Neuronal stem cell (in vitro differentiated cells): ENCODE measurements at regions not wholly inside any gene's neighbourhood (a gene's known extent, or its start where the extent isn't known, plus 50 kb on each side); places are given as distances from the start of the nearest gene placed in this dataset.

Source experiments
- DNase-seq: peaks from one replicate; pipeline ENCODE4 v3.0.0-alpha.2; 2013; ENCODE audit warnings: low spot score
- H2AFZ ChIP-seq: one replicate; pipeline ENCODE4 v1.6.1; 2013; ENCODE audit warnings: mild to moderate bottlenecking, low read length, inconsistent platforms
- H2AK5ac ChIP-seq: 2 replicates; pipeline ENCODE4 v1.6.1; 2013; ENCODE audit warnings: low read depth, mild to moderate bottlenecking, inconsistent platforms, low read length, moderate library complexity, mixed read lengths
- H2BK120ac ChIP-seq: 2 replicates; pipeline ENCODE4 v1.6.1; 2013; ENCODE audit warnings: low read depth, mild to moderate bottlenecking, inconsistent platforms, low read length, moderate library complexity, mixed read lengths
- H2BK12ac ChIP-seq: one replicate; pipeline ENCODE4 v1.6.1; 2013; ENCODE audit warnings: low read length, inconsistent platforms
- H2BK15ac ChIP-seq: 2 replicates; pipeline ENCODE4 v1.6.1; 2013; ENCODE audit warnings: mild to moderate bottlenecking, low read length, inconsistent platforms, mixed read lengths
- H2BK5ac ChIP-seq: one replicate; pipeline ENCODE4 v1.6.1; 2013; ENCODE audit warnings: inconsistent platforms, mild to moderate bottlenecking, low read length, moderate library complexity
- H3K14ac ChIP-seq: one replicate; pipeline ENCODE4 v1.6.1; 2013; ENCODE audit warnings: low read length, inconsistent platforms
- H3K18ac ChIP-seq: 2 replicates; pipeline ENCODE4 v1.6.1; 2013; ENCODE audit warnings: low read length, inconsistent platforms
- H3K23ac ChIP-seq: 2 replicates; pipeline ENCODE4 v1.6.1; 2013; ENCODE audit warnings: low read depth, mild to moderate bottlenecking, mixed read lengths, low read length, inconsistent platforms; ENCODE audit not compliant: poor library complexity
- H3K27ac ChIP-seq: replicated peaks from 3 replicates; pipeline ENCODE4 v1.5.1; 2013; ENCODE audit warnings: low read length, inconsistent platforms
- H3K27me3 ChIP-seq, 3 experiments: 2 replicates each; pipeline ENCODE4 v1.6.1; 2013; ENCODE audit warnings: low read length in 3 of 3, mild to moderate bottlenecking in 2 of 3, inconsistent platforms in 1 of 3, low read depth in 1 of 3, mixed read lengths in 1 of 3, moderate library complexity in 1 of 3; ENCODE audit not compliant: control insufficient read depth in 3 of 3, insufficient read depth in 3 of 3
- H3K36me3 ChIP-seq, 2 donors: replicated peaks in 1 of 2; 2 replicates each; pipeline ENCODE4 v1.6.1; 2013; ENCODE audit warnings: low read length in 2 of 2; ENCODE audit not compliant: control insufficient read depth in 2 of 2, insufficient read depth in 2 of 2
- H3K4ac ChIP-seq: 2 replicates; pipeline ENCODE4 v1.6.1; 2013; ENCODE audit warnings: inconsistent platforms, mild to moderate bottlenecking, low read length, moderate library complexity
- H3K4me1 ChIP-seq, 2 donors: 1 replicate in 1 of 2; 2 replicates in 1 of 2; pipeline ENCODE4 v1.6.1; 2013; ENCODE audit warnings: low read length in 2 of 2, low read depth in 1 of 2; ENCODE audit not compliant: control insufficient read depth in 2 of 2, insufficient read depth in 1 of 2
- H3K4me2 ChIP-seq: one replicate; pipeline ENCODE4 v1.6.1; 2013; ENCODE audit warnings: mild to moderate bottlenecking, low read length, inconsistent platforms; ENCODE audit not compliant: insufficient read depth, poor library complexity, severe bottlenecking
- H3K4me3 ChIP-seq, 2 donors: 2 replicates each; pipeline ENCODE4 v1.5.1; 2013; ENCODE audit warnings: low read length in 2 of 2, mild to moderate bottlenecking in 2 of 2, inconsistent platforms in 1 of 2, moderate library complexity in 1 of 2
- H3K79me1 ChIP-seq: one replicate; pipeline ENCODE4 v1.6.1; 2013; ENCODE audit warnings: low read depth, mild to moderate bottlenecking, inconsistent platforms, low read length, moderate library complexity
- H3K9ac ChIP-seq: one replicate; pipeline ENCODE4 v1.6.1; 2013; ENCODE audit warnings: mild to moderate bottlenecking, low read depth, low read length, inconsistent platforms; ENCODE audit not compliant: poor library complexity
- H3K9me3 ChIP-seq, 2 donors: replicated peaks in 1 of 2; 2 replicates each; pipeline versions ENCODE3 to v1.6.1; 2013; ENCODE audit warnings: low read length in 2 of 2, mild to moderate bottlenecking in 2 of 2, inconsistent platforms in 1 of 2, low read depth in 1 of 2, mixed read lengths in 1 of 2, moderate library complexity in 1 of 2; ENCODE audit not compliant: control insufficient read depth in 2 of 2, insufficient read depth in 1 of 2
- H4K8ac ChIP-seq: one replicate; pipeline ENCODE4 v1.6.1; 2013; ENCODE audit warnings: low read depth, mild to moderate bottlenecking, inconsistent platforms, low read length, moderate library complexity
- H4K91ac ChIP-seq: one replicate; pipeline ENCODE4 v1.6.1; 2013; ENCODE audit warnings: low read length, low read depth, mild to moderate bottlenecking, inconsistent platforms; ENCODE audit not compliant: poor library complexity
- WGBS, 2 donors: extraction: QIAGEN DNeasy Blood & Tissue Kit; methylation state at CpG; one replicate each; pipeline ENCODE4 v1.1.7; 2013; ENCODE audit warnings: missing lambda C conversion rate in 2 of 2, mixed read lengths in 1 of 2; ENCODE audit not compliant: insufficient read length in 2 of 2, insufficient replicate concordance in 1 of 2; ENCODE audit errors: extremely low coverage in 2 of 2; 5-methylcytosine and 5-hydroxymethylcytosine counted together

DNA sequence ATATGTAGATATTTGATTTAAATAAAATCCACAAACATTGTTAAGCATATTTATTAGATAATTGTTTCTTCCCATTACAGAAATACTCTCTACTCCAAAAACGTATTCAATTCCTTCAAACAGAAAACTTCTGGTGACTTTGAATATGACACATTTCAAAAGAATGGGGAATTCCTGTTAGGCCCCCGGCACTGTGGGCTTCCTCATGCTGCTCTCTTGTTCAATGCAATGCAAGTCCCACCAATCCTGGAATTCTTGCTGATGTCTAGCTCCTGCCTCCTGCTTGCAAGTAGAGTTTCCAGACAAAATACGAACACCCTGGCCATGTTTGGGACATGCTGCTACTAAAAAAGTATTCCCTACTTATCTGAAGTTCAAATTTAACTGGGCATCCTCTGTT, 544.1 kb downstream of the QKI start:
- Histone ChIP-seq H2AFZ (peak overlapping the region; percentile 47), H3K79me1 (no peaks in the 10 kb centered on the region), H2BK5ac (no peak overlapping the region), H3K9me3 (peaks cover 0 to 2% of the 10 kb centered on the region in 2 donors), H4K8ac (no peak overlapping the region), H3K4me3 (no peak overlapping the region), H2AK5ac (no peak overlapping the region), H3K27ac (no peak overlapping the region), H3K18ac (no peak overlapping the region), H3K4ac (no peak overlapping the region), H2BK12ac (no peak overlapping the region), H4K91ac (no peak overlapping the region), H3K9ac (no peak overlapping the region), H2BK15ac (no peak overlapping the region), H3K27me3 (no peaks in the 10 kb centered on the region), H3K14ac (no peak overlapping the region), H3K23ac (no peak overlapping the region), H3K4me2 (no peak overlapping the region), H3K4me1 (peaks cover 13 to 15% of the 10 kb centered on the region in 2 donors), H2BK120ac (no peak overlapping the region), H3K36me3 (no peaks in the 10 kb centered on the region)
- WGBS, 2 donors = no CpG with 5 or more reads among the region's 3 CpGs
- DNase-seq = no peak

DNA sequence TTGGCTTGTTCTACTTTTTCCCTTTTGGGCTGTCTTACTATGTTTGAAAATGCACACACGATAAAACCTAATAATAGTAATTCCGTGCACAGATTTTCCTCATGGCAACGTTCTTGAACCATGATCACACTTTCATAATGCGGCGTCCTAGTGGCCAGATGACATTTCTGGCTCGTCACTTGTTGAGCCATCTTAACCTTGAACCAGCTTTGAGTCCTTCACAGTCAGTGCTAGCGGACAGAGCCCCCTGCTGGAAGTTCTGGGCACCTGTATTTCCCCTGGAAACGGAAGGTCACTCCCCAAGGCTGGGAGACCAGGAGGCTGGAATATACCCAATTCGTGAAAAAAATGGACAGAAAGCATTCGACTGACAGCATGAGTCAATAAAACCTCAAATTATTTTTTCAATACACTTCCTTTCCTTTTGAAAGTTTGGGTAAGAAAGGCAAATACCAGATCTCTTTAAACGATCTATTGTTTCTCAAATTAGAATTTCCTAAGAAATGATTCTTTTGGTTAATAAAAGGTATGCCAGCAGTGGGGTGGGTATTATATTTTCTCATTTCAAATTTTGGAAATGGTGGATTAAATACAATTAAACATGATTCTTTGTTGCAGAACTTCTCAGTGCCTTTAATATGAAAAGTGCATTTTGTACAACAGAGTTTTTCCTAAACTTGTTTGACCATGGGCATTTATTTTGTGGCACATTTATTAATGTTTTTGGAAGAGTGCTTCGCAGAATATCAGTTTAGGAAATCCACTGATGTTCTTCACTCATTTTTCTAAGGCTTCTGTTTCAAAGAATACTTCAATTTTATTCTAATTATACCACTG, 542.3 kb downstream of the QKI start:
- H3K27me3 ChIP-seq = no peaks in the 10 kb centered on the region
- H3K9ac ChIP-seq = no peak overlapping the region
- H4K91ac ChIP-seq = no peak overlapping the region
- no peak overlapping the region for H3K4me3 ChIP-seq
- H4K8ac ChIP-seq = no peak overlapping the region
- peaks cover 13 to 18% of the 10 kb centered on the region in 2 donors for H3K4me1 ChIP-seq
- H3K9me3 ChIP-seq = peaks cover 2 to 6% of the 10 kb centered on the region in 2 donors
- no peak overlapping the region for H3K4me2 ChIP-seq
- no peak overlapping the region for H2BK120ac ChIP-seq
- H2AK5ac ChIP-seq = no peak overlapping the region
- no peak overlapping the region for H3K18ac ChIP-seq
- H2BK5ac ChIP-seq = no peak overlapping the region
- WGBS, 2 donors = no CpG with 5 or more reads among the region's 12 CpGs
- H3K79me1 ChIP-seq = no peaks in the 10 kb centered on the region
- no peak overlapping the region for H3K4ac ChIP-seq
- H3K23ac ChIP-seq = no peak overlapping the region
- H3K14ac ChIP-seq = no peak overlapping the region
- DNase-seq = peak; percentile 54
- H3K36me3 ChIP-seq = no peaks in the 10 kb centered on the region
- H2BK15ac ChIP-seq = no peak overlapping the region
- no peak overlapping the region for H2BK12ac ChIP-seq
- no peak overlapping the region for H2AFZ ChIP-seq
- H3K27ac ChIP-seq = no peak overlapping the region

GRCh38 chr6:163955756-163956155, 541.2 kb downstream of the QKI start:
- H2AK5ac ChIP-seq = no peak overlapping the region
- no peak overlapping the region for H4K8ac ChIP-seq
- H4K91ac ChIP-seq = no peak overlapping the region
- no peak overlapping the region for H3K9ac ChIP-seq
- peaks cover 13 to 18% of the 10 kb centered on the region in 2 donors for H3K4me1 ChIP-seq
- H3K4me3 ChIP-seq = no peak overlapping the region
- H3K4ac ChIP-seq = no peak overlapping the region
- H3K23ac ChIP-seq = no peak overlapping the region
- no peak overlapping the region for H2BK12ac ChIP-seq
- no peaks in the 10 kb centered on the region for H3K27me3 ChIP-seq
- H3K27ac ChIP-seq = no peak overlapping the region
- H3K9me3 ChIP-seq = peaks cover 2 to 6% of the 10 kb centered on the region in 2 donors
- WGBS, 2 donors = no CpG with 5 or more reads among the region's 4 CpGs
- H2BK5ac ChIP-seq = no peak overlapping the region
- no peaks in the 10 kb centered on the region for H3K79me1 ChIP-seq
- H3K14ac ChIP-seq = no peak overlapping the region
- H3K4me2 ChIP-seq = no peak overlapping the region
- H3K36me3 ChIP-seq = no peaks in the 10 kb centered on the region
- no peak overlapping the region for H2AFZ ChIP-seq
- DNase-seq = no peak
- H3K18ac ChIP-seq = no peak overlapping the region
- H2BK120ac ChIP-seq = no peak overlapping the region
- no peak overlapping the region for H2BK15ac ChIP-seq

- DNase-seq = no peak
- H3K27me3 ChIP-seq = no peaks in the 10 kb centered on the region
- no peak overlapping the region for H2BK5ac ChIP-seq
- H3K4ac ChIP-seq = no peak overlapping the region
- H3K4me1 ChIP-seq = peaks cover 7 to 18% of the 10 kb centered on the region in 2 donors
- no peak overlapping the region for H4K91ac ChIP-seq
- H3K79me1 ChIP-seq = no peaks in the 10 kb centered on the region
- no peak overlapping the region for H3K4me3 ChIP-seq
- no CpG with 5 or more reads among the region's 4 CpGs for WGBS, 2 donors
- no peak overlapping the region for H3K27ac ChIP-seq
- H2BK120ac ChIP-seq = no peak overlapping the region
- H3K4me2 ChIP-seq = no peak overlapping the region
- H3K14ac ChIP-seq = no peak overlapping the region
- H3K36me3 ChIP-seq = no peaks in the 10 kb centered on the region
- no peak overlapping the region for H4K8ac ChIP-seq
- H3K23ac ChIP-seq = no peak overlapping the region
- H2AK5ac ChIP-seq = no peak overlapping the region
- no peak overlapping the region for H3K18ac ChIP-seq
- peaks cover 2 to 6% of the 10 kb centered on the region in 2 donors for H3K9me3 ChIP-seq
- H3K9ac ChIP-seq = no peak overlapping the region
- H2AFZ ChIP-seq = no peak overlapping the region
- no peak overlapping the region for H2BK15ac ChIP-seq
- H2BK12ac ChIP-seq = no peak overlapping the region
Observed at GRCh38 chr6:163955096-163955495, 540.6 kb downstream of the QKI start.
